HG03342 (cell line): ENCODE measurements at regions not wholly inside any gene's neighbourhood (a gene's known extent, or its start where the extent isn't known, plus 50 kb on each side); places are given as distances from the start of the nearest gene placed in this dataset.

ENCODE experiments used
- ATAC-seq: cut with Tn5 transposase; IDR thresholded peaks from one replicate; pipeline ENCODE4 v1.9.1; 2021; ENCODE audit warnings: mild to moderate bottlenecking, moderate library complexity; ENCODE audit not compliant: unreplicated experiment

DNA sequence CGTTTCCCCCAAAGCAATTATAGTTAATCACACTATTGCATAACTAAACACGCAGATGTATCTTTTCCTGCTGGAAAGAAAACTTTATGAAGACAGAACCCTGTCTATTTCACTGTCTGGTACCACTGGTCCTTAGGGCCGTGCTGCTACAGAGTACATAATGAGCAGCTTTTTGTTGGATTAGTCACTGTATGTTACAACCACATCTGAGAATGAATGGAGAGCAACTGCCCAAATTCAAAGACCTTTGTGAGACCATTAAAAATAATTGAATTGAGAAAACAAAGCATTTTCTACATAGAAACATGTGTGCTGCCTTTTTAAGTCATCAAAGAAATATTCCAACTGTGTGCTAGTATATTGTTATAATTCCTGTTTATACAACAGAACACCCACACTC is 111.3 kb upstream of the SORCS1 start:
- ATAC-seq: no peak

DNA sequence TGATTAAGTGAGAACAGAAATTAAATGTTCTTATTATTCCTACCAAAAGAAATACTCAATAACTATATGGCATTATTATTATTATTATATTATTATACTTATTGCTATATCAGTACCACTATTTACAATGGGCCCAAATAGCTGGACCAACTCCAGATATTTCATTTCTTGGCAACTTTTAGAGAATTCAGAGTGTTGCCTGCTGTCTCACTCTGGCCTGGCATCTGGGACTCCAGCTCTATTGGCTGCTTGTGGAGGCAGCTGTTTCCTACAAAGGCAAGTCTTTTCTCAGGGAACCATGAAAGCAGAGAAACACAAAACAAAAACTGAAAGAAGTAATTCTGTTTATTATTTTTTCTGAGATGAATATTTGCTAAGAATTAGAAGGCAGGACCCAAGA is 105.1 kb upstream of the SORCS1 start:
- no peak for ATAC-seq

DNA sequence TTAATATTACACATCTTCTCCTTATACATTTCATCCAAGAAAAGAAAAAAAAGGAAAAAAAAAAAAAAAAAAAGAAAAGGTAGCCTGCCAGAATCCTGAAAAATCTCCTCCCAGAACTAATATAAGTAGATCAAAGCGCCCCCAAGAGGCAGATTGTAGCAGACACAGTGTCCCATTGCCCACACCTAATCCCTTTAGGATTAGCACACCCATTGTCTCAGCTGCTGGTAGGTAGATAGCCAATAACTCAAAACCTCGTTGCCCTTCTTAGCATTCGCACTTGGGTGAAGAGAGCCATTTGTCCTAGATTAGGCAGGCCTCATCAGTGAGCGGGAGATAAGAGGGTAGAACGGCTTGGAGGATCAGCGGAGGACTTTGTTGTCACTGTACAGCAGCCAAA is 100.2 kb upstream of the SORCS1 start:
- ATAC-seq: no peak

DNA sequence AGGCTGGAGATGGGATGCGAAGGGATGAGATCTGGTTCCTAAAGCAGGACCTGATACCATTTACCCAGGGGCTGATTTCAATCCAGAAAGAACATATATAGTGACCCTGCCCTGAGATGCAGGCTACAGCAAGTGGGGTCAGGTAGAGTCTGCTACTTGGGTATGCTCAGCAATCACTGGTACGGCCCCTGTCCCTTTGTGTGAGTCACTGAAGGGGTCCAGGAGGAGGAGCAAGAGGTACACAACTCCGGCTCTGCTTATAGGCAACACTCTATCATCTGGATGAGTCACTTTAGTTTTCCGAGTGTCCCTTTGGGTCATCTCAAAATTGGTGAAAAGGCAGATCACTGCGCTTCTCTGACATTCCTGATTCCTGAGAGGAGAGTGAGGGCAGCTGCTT is 79.6 kb upstream of the SORCS1 start:
- no peak for ATAC-seq

DNA sequence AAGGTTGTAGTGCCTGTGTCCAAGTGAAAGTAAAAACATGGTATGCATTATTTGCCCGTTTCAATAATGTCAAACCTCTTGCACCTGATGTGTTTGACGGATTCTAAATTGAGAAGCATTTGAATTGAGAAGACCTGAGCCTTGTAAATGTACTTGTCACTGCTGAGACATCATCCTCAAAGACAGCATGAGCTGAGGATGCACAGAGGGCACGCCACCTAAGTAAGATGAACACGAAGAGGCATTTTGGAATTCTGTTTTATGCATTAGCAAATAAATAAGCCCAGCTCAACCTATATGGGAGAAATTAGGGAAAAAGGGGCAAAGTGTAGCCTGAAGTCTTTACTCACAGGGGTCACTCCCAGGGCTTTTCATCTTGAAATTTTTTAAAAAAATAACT is 73.8 kb upstream of the SORCS1 start:
- no peak for ATAC-seq

DNA sequence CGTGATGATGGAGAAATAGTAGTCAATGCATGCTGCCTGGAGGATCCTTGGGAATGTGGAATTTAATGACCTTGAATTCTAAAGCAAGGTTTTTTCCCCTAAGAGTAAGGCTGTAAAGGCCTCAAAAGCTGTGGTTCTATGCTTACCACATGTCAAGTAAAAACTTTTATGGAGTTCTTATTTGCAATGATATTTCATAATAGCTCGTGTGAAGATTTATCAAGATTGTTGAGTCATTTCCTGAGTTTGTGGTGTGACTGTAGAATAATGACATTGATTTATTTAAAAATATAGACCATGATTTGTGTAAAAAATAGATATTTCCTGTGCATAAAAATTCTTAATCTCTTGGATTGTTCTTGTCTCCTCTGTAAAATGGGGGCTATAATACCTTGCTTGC is 67.5 kb upstream of the SORCS1 start:
- no peak for ATAC-seq

DNA sequence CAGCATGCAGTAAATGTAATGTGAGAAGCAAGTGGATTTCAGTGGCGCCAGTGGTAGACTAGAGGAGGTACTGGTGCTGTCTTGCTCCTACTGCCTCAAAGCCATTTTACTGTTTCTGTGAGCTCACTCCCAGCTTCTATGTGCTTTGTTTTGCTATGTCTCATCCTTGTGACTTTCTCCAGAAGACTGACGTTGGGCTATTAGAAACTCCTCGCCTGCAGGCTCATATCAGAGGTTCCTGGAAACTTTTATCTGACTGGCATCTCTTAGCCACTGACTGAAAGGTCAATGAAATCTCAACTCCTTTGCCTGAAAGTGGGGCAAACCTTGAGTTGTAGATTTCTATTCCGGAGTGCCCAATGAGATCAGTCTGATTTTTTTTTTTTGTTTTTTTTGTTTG is 66.4 kb upstream of the SORCS1 start:
- ATAC-seq: no peak

DNA sequence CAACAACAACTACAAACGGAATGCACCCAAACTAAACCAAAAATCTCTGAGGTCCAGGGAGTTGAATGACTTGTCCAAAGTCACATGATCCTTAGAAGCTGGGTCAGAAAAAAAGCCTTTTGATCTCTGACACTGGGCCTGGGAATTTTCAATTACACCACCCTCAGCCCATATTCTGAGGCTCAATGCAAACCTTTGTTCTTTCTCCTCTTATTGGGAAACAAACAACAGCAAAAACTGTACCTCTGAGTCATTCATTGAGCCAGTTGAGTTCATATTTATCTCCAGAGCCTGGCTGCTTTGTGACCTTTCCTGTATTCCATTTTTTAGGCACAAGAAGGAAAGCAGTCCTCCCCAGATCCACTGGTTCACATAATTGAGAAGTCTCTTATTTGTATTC is 51.2 kb upstream of the SORCS1 start:
- no peak for ATAC-seq
